ENCODE measurements at regions not wholly inside any gene's neighbourhood (a gene's known extent, or its start where the extent isn't known, plus 50 kb on each side); places are given as distances from the start of the nearest gene placed in this dataset.

DNA sequence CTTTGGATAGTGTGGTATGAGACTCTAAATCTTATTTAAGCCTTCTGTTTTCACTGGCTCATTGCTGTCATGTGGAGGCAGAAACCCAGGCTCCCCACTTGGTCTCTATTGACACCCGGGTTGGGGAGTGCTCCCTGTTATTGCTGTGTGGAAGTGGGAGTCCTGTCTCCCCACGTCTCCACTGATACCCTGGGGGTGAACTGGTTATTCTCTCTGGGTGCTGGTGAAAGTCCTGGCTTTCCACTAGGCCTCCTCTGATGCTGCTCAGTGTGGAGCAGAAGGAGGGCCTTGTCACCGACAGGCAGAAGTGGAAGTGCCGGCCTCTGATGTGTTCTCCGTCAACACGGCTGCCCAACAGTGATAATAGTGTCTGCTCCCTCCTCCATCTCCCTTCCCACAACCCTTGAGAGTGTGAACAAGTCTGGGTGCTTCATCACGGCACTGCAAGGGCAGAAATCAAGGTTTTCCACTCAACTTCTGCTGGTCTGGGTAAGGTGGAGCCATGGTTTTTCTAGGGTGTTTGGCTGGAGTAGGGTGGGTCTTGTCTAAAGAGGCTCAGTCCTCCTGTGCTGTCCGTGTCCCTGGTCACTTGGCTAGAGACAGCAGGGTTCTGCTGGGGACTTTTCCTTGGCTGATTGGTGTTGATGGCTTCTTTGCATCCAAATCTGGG, 240.7 kb upstream of the B3GAT1 start:
- no peak overlapping the region for H3K4me3 Mint-ChIP-seq

DNA sequence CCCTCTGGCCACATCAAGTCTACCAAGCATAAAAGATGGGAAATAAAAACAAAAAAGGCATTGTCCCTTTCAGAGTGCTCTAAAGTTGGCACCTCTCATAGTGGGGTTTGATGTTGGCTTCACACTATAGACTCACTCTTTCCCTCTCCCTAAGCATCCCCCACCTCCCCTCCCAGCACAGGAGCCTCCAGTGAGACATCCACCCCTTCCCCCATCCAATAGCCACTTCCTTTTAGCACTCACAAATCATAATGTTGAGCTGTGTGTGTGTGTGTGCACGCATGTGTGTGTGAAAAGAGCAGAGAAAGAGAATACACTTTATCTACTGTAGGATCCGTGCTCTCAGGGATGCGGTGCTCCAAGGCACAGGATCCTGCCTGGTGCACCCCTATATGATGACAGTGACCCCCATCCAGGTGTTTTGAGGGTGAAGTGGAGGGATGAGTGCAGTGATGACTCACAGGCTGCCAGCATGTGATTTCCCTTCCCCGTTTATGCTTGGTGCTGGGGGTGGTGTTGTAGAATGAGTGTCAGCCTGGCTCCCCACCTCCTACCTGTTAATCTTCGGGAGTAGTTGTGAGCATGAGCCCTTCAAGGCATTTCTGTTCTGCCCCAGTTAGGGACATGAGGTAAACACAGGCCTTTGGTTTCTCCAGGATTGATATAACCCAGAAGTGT, 235.2 kb upstream of the B3GAT1 start:
- H3K4me1 Mint-ChIP-seq: no peaks in the 10 kb centered on the region
- peaks cover 2% of the 10 kb centered on the region for H3K27me3 Mint-ChIP-seq

More for the DNA sequence above, 240.7 kb upstream of the B3GAT1 start:
- no peak overlapping the region for H3K4me3 ChIP-seq (ENCODE audit: control extremely low read depth in 1 of 5, extremely low read depth in 1 of 5, insufficient read depth in 1 of 5, low read depth in 2 of 5, low read length in 4 of 5)
- DNase-seq: no peak
- H3K9me3 ChIP-seq (ENCODE audit: control extremely low read depth in 1 of 3, control insufficient read depth in 2 of 3, insufficient read depth in 1 of 3, low read length in 2 of 3): peaks cover 0 to 8% (median 0%) of the 10 kb centered on the region in 3 donors
- no peaks in the 10 kb centered on the region for H4K20me1 ChIP-seq (ENCODE audit: control insufficient read depth, insufficient read depth, low read length, poor library complexity, severe bottlenecking)
- H3K27me3 ChIP-seq (replicated peaks in 1 of 4; ENCODE audit: control extremely low read depth in 1 of 4, control insufficient read depth in 3 of 4, insufficient read depth in 4 of 4, low read length in 3 of 4): no peaks in the 10 kb centered on the region
- no peak overlapping the region for H3K4me2 ChIP-seq (replicated peaks; ENCODE audit: low read depth, low read length, poor library complexity, severe bottlenecking)
- intact Hi-C loops (cut with micrococcal nuclease): no loop called here
- Mint-ChIP-seq H3K9me3 (ENCODE audit: insufficient read depth) (no peaks in the 10 kb centered on the region), H3K27me3 (peaks cover 11% of the 10 kb centered on the region), H3K4me1 (no peaks in the 10 kb centered on the region), H3K27ac (no peak overlapping the region)
- ChIA-PET CTCF (no interaction called here), POLR2A (no interaction called here)
- no peak overlapping the region for H3K9ac ChIP-seq (ENCODE audit: low read length)
- no peaks in the 10 kb centered on the region for H3K4me1 ChIP-seq (ENCODE audit: control insufficient read depth in 2 of 2, insufficient read depth in 2 of 2, low read length in 2 of 2)
- WGBS (ENCODE audit: insufficient coverage): 74% methylated on average over 2 of the region's 8 CpGs
- no peaks in the 10 kb centered on the region for H3K79me2 ChIP-seq (ENCODE audit: control insufficient read depth, insufficient read depth, low read length)
- no peak overlapping the region for H3K27ac ChIP-seq (ENCODE audit: low read length in 2 of 2)
- TF ChIP-seq, protein P1, sequence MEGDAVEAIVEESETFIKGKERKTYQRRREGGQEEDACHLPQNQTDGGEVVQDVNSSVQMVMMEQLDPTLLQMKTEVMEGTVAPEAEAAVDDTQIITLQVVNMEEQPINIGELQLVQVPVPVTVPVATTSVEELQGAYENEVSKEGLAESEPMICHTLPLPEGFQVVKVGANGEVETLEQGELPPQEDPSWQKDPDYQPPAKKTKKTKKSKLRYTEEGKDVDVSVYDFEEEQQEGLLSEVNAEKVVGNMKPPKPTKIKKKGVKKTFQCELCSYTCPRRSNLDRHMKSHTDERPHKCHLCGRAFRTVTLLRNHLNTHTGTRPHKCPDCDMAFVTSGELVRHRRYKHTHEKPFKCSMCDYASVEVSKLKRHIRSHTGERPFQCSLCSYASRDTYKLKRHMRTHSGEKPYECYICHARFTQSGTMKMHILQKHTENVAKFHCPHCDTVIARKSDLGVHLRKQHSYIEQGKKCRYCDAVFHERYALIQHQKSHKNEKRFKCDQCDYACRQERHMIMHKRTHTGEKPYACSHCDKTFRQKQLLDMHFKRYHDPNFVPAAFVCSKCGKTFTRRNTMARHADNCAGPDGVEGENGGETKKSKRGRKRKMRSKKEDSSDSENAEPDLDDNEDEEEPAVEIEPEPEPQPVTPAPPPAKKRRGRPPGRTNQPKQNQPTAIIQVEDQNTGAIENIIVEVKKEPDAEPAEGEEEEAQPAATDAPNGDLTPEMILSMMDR (IDR thresholded peaks at IDR 0.05): no peak
- no peak for TF ChIP-seq EZH2 (IDR thresholded peaks at IDR 0.05; ENCODE audit: borderline replicate concordance, insufficient read depth, low read depth, low read length, poor library complexity, severe bottlenecking)
- H3K36me3 ChIP-seq (replicated peaks in 1 of 2; ENCODE audit: control extremely low read depth in 1 of 2, control insufficient read depth in 1 of 2, extremely low read depth in 1 of 2, insufficient read depth in 2 of 2, low read length in 1 of 2): no peaks in the 10 kb centered on the region
- H2AFZ ChIP-seq (ENCODE audit: insufficient read depth, low read depth, low read length, poor library complexity, severe bottlenecking): no peak overlapping the region
- ATAC-seq (ENCODE audit: low read depth): no peak

More for the DNA sequence above, 235.2 kb upstream of the B3GAT1 start:
- ATAC-seq (ENCODE audit: low read depth) (no peak), DNase-seq (no peak)
- no peaks in the 10 kb centered on the region for H3K9me3 Mint-ChIP-seq (ENCODE audit: insufficient read depth)
- POLR2A ChIA-PET: no interaction called here
- TF ChIP-seq, protein P1 (IDR thresholded peaks at IDR 0.05): no peak
- no peak for TF ChIP-seq EZH2 (IDR thresholded peaks at IDR 0.05; ENCODE audit: borderline replicate concordance, insufficient read depth, low read depth, low read length, poor library complexity, severe bottlenecking)
- WGBS (ENCODE audit: insufficient coverage): 86% methylated on average over 1 of the region's 5 CpGs
- CTCF ChIA-PET: no interaction called here
- no peak overlapping the region for H3K27ac Mint-ChIP-seq
- no peaks in the 10 kb centered on the region for H3K36me3 ChIP-seq (replicated peaks in 1 of 2; ENCODE audit: control extremely low read depth in 1 of 2, control insufficient read depth in 1 of 2, extremely low read depth in 1 of 2, insufficient read depth in 2 of 2, low read length in 1 of 2)
- H3K9ac ChIP-seq (ENCODE audit: low read length): no peak overlapping the region
- H3K9me3 ChIP-seq (ENCODE audit: control extremely low read depth in 1 of 3, control insufficient read depth in 2 of 3, insufficient read depth in 1 of 3, low read length in 2 of 3): no peaks in the 10 kb centered on the region
- no peak overlapping the region for H2AFZ ChIP-seq (ENCODE audit: insufficient read depth, low read depth, low read length, poor library complexity, severe bottlenecking)
- no peak overlapping the region for H3K4me2 ChIP-seq (replicated peaks; ENCODE audit: low read depth, low read length, poor library complexity, severe bottlenecking)
- H3K4me3 ChIP-seq (ENCODE audit: control extremely low read depth in 1 of 5, extremely low read depth in 1 of 5, insufficient read depth in 1 of 5, low read depth in 2 of 5, low read length in 4 of 5): no peak overlapping the region
- H3K27ac ChIP-seq (ENCODE audit: low read length in 2 of 2): no peak overlapping the region
- intact Hi-C loops (cut with micrococcal nuclease): no loop called here
- H3K27me3 ChIP-seq (replicated peaks in 1 of 4; ENCODE audit: control extremely low read depth in 1 of 4, control insufficient read depth in 3 of 4, insufficient read depth in 4 of 4, low read length in 3 of 4): no peaks in the 10 kb centered on the region
- no peaks in the 10 kb centered on the region for H4K20me1 ChIP-seq (ENCODE audit: control insufficient read depth, insufficient read depth, low read length, poor library complexity, severe bottlenecking)
- no peaks in the 10 kb centered on the region for H3K4me1 ChIP-seq (ENCODE audit: control insufficient read depth in 2 of 2, insufficient read depth in 2 of 2, low read length in 2 of 2)
- H3K4me3 Mint-ChIP-seq: no peak overlapping the region
- no peaks in the 10 kb centered on the region for H3K79me2 ChIP-seq (ENCODE audit: control insufficient read depth, insufficient read depth, low read length)
